Osteoblast (primary cell): ENCODE measurements at regions not wholly inside any gene's neighbourhood (a gene's known extent, or its start where the extent isn't known, plus 50 kb on each side); places are given as distances from the start of the nearest gene placed in this dataset.

Experiments used
- DNase-seq: peaks from one replicate; pipeline ENCODE4 v3.0.0; 2011; ENCODE audit warnings: low spot score, mixed read lengths; ENCODE audit not compliant: insufficient read length; ENCODE audit errors: missing footprints
- H2AFZ ChIP-seq: 2 replicates; pipeline ENCODE4 v1.6.0; 2011; ENCODE audit warnings: mild to moderate bottlenecking, low read length
- H3K27ac ChIP-seq: 2 replicates; pipeline ENCODE4 v1.5.1; 2011; ENCODE audit warnings: mild to moderate bottlenecking, low read depth, low read length, moderate library complexity
- H3K27me3 ChIP-seq: 2 replicates; pipeline ENCODE4 v1.6.0; 2012; ENCODE audit warnings: mild to moderate bottlenecking, control low read depth, inconsistent platforms, low read length, moderate library complexity; ENCODE audit not compliant: insufficient read depth
- H3K36me3 ChIP-seq: 2 replicates; pipeline ENCODE4 v1.5.1; 2011; ENCODE audit warnings: mild to moderate bottlenecking, low read length, control low read depth, moderate library complexity; ENCODE audit not compliant: insufficient read depth
- H3K4me1 ChIP-seq: 2 replicates; pipeline ENCODE4 v1.5.1; 2011; ENCODE audit warnings: mild to moderate bottlenecking, low read length, control low read depth, moderate library complexity; ENCODE audit not compliant: insufficient read depth
- H3K4me2 ChIP-seq: 2 replicates; pipeline ENCODE4 v1.6.0; 2011; ENCODE audit warnings: mild to moderate bottlenecking, low read length; ENCODE audit not compliant: insufficient read depth
- H3K4me3 ChIP-seq: fragments of 200-600 bp; sonication (generic); 3 replicates; pipeline ENCODE4 v1.5.1; 2012; ENCODE audit warnings: mild to moderate bottlenecking, low read length, inconsistent platforms; ENCODE audit not compliant: insufficient read depth
- H3K79me2 ChIP-seq: 2 replicates; pipeline ENCODE4 v1.6.0; 2012; ENCODE audit warnings: mild to moderate bottlenecking, low read length, control low read depth, inconsistent platforms; ENCODE audit not compliant: insufficient read depth
- H3K9me3 ChIP-seq: 2 replicates; pipeline ENCODE4 v1.5.1; 2011; ENCODE audit warnings: low read depth, low read length, control low read depth
- H4K20me1 ChIP-seq: 2 replicates; pipeline ENCODE4 v1.6.0; 2012; ENCODE audit warnings: mild to moderate bottlenecking, low read length, control low read depth; ENCODE audit not compliant: insufficient read depth
- CTCF ChIP-seq: IDR thresholded peaks from 2 replicates; pipeline ENCODE4 v1.5.1; 2011; ENCODE audit warnings: mild to moderate bottlenecking, low read depth, low read length, moderate library complexity; ENCODE audit errors: extremely low read depth

GRCh38 chr15:69848096-69848495, 249.6 kb downstream of the TLE3 start:
- H3K4me1 ChIP-seq = peaks cover 9% of the 10 kb centered on the region
- no peaks in the 10 kb centered on the region for H3K36me3 ChIP-seq
- H3K27ac ChIP-seq = no peak overlapping the region
- no peaks in the 10 kb centered on the region for H3K79me2 ChIP-seq
- DNase-seq = no peak
- H2AFZ ChIP-seq = no peak overlapping the region
- H3K27me3 ChIP-seq = peaks cover 11% of the 10 kb centered on the region
- no peak for TF ChIP-seq CTCF
- H3K9me3 ChIP-seq = no peaks in the 10 kb centered on the region
- H4K20me1 ChIP-seq = no peaks in the 10 kb centered on the region
- H3K4me3 ChIP-seq = no peak overlapping the region
- H3K4me2 ChIP-seq = no peak overlapping the region

GRCh38 chr15:69848551-69849231, 249.0 kb downstream of the TLE3 start:
- Histone ChIP-seq H3K27me3 (peaks cover 11% of the 10 kb centered on the region), H3K79me2 (no peaks in the 10 kb centered on the region), H3K9me3 (no peaks in the 10 kb centered on the region), H3K4me3 (no peak overlapping the region), H3K36me3 (no peaks in the 10 kb centered on the region), H3K27ac (no peak overlapping the region), H3K4me2 (no peak overlapping the region), H3K4me1 (peaks cover 15% of the 10 kb centered on the region), H4K20me1 (no peaks in the 10 kb centered on the region), H2AFZ (no peak overlapping the region)
- no peak for TF ChIP-seq CTCF
- no peak for DNase-seq

- no peak for TF ChIP-seq CTCF
- no peaks in the 10 kb centered on the region for H3K79me2 ChIP-seq
- no peak overlapping the region for H3K4me2 ChIP-seq
- H3K27me3 ChIP-seq = peaks cover 6% of the 10 kb centered on the region
- H3K27ac ChIP-seq = no peak overlapping the region
- H4K20me1 ChIP-seq = no peaks in the 10 kb centered on the region
- no peaks in the 10 kb centered on the region for H3K9me3 ChIP-seq
- peaks cover 20% of the 10 kb centered on the region for H3K4me1 ChIP-seq
- DNase-seq = no peak
- no peak overlapping the region for H2AFZ ChIP-seq
- H3K4me3 ChIP-seq = no peak overlapping the region
- H3K36me3 ChIP-seq = no peaks in the 10 kb centered on the region
These were observed 248.5 kb downstream of the TLE3 start for GRCh38 chr15:69849232-69849610.

- Histone ChIP-seq H3K9me3 (no peaks in the 10 kb centered on the region), H3K4me2 (no peak overlapping the region), H3K79me2 (no peaks in the 10 kb centered on the region), H3K36me3 (no peaks in the 10 kb centered on the region), H2AFZ (no peak overlapping the region), H3K27me3 (no peaks in the 10 kb centered on the region), H4K20me1 (no peaks in the 10 kb centered on the region), H3K27ac (peak overlapping the region; percentile 90), H3K4me3 (no peak overlapping the region), H3K4me1 (peaks cover 39% of the 10 kb centered on the region)
- TF ChIP-seq CTCF = no peak
- DNase-seq = no peak
These were observed 245.2 kb downstream of the TLE3 start for GRCh38 chr15:69852482-69852881.
